GM19351 (cell line): ENCODE measurements at regions not wholly inside any gene's neighbourhood (a gene's known extent, or its start where the extent isn't known, plus 50 kb on each side); places are given as distances from the start of the nearest gene placed in this dataset.

Experiments
- ATAC-seq: cut with Tn5 transposase; IDR thresholded peaks from one replicate; pipeline ENCODE4 v1.9.1; 2021; ENCODE audit warnings: mild to moderate bottlenecking, moderate library complexity; ENCODE audit not compliant: unreplicated experiment

DNA sequence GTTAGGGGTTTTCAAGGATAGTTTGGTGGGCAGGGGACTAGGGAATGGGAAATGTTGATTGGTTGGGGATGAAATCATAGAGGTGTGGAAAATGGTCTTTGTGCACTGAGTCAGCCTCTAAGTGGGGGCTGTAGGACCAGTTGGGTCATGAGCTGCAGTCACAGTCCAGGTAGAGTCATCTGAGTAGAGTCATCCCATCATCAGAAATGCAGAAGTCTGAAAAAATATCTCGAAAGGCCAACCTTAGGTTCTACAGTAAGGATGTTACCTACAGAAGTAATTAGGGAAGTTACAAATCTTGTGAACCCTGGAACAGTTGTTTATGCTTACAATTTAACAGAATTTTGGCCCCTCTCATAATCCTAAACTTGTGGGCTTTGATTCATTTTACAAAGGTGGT lies 63.4 kb upstream of the AP1S2 start:
- no peak for ATAC-seq

DNA sequence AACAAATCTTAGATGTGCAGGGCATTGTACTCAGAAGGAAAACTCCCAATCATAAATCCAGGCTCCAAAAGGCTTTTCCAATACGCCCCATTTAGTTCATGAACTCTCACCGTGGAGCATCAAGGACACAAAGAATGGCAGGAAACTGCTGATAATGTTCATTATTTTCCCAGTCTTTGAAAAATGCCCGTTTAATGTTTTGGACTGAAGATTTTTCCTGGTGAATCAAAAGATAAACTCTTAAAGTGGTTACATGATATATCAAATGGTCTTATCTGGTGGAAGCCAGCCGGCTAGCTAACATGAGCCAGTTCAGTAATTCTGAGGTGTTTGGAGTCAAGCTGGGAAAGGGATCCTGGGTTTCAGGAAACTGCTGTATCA lies 62.1 kb upstream of the AP1S2 start:
- ATAC-seq, result no peak

DNA sequence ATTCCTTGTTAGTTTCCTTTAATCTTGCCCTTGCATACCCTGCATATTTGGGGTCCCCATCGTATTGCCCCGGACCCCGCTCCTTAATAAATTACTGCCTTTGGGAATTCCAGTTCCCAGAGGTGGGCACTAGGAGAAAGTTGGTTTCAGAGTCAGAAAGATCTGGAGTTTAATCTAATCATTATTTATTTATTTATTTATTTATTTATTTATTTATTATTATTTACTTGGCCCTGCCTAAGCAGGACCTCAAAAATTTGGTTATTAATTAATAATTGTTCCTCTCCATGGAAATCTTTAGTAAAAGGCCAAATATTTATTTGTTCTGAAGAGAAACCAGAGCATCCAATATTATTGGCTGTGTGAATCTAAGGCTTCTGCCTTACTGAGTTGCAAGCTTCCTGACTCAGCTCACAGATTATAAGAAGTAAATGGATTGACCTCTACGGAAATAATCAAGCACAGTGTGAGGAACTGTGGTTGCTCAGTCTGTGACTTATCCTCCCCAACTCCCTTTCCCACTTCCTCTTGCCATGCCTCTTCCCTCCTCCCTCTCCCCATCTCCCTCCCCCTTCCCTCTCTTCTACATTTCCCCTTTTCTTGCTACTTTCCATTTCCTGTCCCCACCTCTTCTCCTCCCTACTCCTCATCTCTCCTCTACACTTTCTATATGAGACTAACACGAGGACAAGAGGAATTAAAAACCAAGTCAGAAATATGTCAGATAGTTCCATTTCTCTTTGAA lies 61.5 kb upstream of the AP1S2 start:
- no peak for ATAC-seq

DNA sequence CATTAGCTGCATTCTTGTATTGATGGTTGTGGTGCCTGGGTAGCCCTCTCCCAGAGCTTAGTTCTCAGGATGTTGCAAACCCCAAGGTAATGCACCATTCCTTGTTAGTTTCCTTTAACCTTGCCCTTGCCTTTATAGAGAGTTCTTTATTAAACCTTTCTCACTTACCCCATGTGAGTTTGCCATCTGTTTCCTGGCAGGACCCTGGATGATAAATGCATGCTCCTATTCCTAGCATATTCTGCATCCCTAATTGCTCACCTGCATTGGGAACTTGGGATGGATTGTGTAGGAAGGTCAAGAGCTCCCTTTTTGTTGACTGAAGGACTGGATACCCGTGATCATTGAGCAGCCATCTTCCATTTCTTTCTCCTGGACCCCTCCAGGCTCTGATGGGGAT lies 59.9 kb upstream of the AP1S2 start:
- no peak for ATAC-seq

DNA sequence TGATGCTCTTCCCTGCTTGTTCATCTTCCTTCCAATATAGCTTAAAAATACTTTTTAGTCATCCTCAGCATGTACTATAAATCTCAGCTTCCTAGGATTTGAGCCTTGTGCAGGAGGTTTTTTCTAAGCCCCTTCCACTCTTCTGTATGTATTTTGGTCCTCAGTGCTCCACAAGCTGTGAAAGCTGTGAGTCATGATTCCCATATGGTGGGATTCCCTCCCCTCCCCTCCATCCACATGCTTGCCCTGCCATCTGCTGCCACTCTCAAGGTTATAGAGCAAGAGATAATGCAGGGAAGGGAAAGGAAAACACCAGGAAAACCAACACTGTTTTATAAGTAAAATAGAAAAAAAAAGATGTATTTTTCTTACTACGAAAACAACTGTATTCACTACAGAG lies 58.5 kb upstream of the AP1S2 start:
- no peak for ATAC-seq

DNA sequence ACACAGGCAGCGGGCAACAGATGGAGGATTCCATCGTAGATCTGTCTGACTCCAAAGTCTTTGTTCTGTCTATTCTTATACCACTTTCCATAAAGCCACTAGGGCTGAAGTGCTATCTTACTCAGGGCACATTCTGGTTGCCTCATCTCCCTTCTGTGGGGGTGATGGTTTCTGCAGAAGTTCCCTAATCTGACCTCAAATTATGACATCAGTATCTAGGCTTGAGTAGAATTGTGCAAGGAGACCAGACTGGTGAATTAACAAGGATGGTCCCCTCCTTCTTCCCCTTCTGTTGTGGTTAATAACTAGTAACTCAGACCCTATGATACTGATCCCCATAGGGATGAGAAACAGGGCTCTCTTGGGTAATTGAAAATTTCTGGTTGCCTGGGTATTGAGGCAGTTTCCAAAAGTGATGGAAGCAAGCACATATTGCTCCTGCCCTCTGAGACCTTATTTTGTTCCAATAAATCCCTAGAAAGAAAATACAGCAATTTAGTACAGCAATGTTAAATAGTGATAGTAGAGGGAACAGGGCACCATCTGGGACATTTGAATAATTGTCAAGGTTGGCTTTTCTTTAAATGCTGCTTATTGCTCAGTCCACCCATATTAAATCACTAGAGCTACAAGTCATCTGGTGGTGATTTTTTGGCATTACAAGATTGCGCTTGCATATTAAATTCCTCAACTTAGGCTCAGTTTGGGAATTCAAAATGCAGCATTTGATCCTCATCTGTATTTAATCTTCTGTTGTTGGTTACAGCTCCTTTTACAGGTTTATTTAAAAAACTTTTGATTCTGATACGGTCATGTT lies 57.3 kb upstream of the AP1S2 start:
- peak; percentile 86 for ATAC-seq

DNA sequence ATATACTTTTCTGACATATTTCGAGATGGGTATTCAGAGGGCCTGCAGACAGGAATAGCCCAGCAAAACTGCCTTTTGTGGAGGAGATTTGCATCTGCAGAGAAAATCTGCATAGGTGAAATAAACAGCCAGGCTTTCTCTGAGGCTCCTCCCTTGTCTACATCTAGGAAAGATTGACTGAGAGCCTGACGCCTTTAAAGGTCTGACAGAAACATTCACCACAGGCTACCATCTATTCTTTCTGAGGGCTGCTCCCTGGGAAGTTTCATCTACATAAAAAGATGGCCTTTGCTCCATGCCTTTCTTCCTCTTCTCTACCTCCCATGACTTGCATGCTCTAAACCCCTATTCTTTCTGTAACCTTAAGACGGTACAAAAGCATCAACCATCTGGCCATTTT lies 55.0 kb upstream of the AP1S2 start:
- ATAC-seq, result no peak

DNA sequence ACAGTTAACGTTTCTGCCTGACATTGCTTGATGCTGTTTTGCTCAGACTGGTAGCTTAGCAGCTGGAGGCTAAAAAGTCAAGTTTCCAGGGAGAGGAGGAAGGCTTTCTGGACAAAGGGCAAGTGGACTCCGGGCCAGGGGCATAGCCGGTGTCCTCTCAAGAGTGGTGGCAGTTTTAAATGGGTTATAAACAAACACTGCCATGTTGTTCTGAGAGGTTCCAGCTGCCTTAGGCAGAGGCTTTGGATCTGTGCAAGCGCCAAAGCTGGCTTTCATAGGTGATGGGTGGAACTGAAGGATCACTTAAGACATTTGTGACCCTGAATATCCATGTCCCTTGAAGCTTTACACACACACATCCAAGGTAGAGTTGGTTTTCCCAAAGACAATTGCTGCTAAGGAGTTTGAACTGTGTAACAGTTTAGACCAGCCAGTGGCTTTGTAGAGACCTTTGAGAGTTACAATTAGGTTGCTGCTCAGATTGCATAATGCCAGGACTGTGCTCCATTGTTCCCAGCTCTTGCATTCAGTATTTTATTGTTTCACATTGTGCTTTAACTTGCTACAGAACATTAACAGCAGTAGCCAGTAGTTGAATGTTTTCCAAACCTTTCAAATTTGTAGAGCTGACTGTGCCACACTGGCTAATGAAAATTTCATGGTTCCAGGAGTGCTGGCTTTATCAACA lies 54.1 kb upstream of the AP1S2 start:
- ATAC-seq, result no peak

DNA sequence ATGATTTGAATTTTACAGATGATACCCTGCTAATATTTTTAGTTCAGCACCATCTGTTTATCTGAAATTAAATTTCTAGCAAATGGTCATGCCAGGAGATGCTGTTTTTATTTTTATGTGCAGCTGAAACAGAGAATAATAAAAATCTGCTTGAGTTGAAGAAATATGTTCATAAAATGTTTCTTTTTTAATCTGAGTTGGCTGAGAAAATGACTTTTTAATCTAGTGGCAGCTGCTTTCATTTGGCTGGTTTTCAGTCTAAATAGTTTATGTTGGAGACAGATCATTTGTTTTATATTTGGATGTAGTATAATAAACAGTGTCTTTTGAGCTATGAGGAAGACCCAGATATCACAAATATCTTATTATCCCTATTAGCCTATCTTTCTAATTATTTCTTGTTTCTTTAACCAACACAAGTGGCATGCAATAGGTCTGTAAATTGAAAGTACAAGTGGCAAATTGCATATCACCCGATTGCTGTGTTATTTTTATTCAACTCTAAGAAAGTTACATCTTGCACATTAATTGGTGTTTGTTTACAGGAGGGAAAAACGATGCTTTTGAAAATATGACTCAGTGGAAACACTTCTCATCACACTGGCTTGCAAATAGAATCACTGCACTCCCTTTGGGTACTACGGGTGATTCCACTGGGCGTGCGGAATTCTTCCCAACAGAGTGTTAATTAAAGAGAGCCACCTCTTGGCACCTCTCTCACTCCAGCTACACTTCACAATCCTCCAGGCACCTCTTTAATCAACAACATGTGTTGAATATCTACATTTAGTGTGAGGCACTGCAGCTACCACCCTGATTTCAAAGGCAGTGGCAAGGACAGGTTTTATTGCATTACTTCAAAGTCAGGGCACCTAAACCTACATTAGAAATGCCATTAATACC lies 51.7 kb upstream of the AP1S2 start:
- no peak for ATAC-seq
